Neural cell (in vitro differentiated cells): ENCODE measurements at regions not wholly inside any gene's neighbourhood (a gene's known extent, or its start where the extent isn't known, plus 50 kb on each side); places are given as distances from the start of the nearest gene placed in this dataset.

ENCODE experiments used
- H2AFZ ChIP-seq: fragments of 200-600, 300-800 bp; sonication (generic), shearing (Covaris generic); 2 replicates; pipeline ENCODE4 v1.6.0; 2014; ENCODE audit warnings: low read depth, mild to moderate bottlenecking, antibody characterized with exemption, low read length, moderate library complexity
- H3F3A ChIP-seq: fragments of 200-600 bp; shearing (Covaris generic); 2 replicates; pipeline ENCODE4 v1.6.1; 2016; ENCODE audit warnings: mild to moderate bottlenecking, moderate library complexity, mixed read lengths, antibody characterized with exemption, low read length; ENCODE audit not compliant: insufficient read depth, poor library complexity, severe bottlenecking
- H3K27ac ChIP-seq: fragments of 200-600, 300-800 bp; sonication (generic), shearing (Covaris generic); 2 replicates; pipeline ENCODE4 v1.5.1; 2014; ENCODE audit warnings: mild to moderate bottlenecking, low read length, moderate library complexity
- H3K27me3 ChIP-seq: fragments of 300-800, 200-600 bp; sonication (generic), shearing (Covaris generic); 2 replicates; pipeline ENCODE4 v1.6.0; 2014; ENCODE audit warnings: mild to moderate bottlenecking, low read depth, low read length, moderate library complexity; ENCODE audit not compliant: insufficient read depth
- H3K36me3 ChIP-seq: fragments of 300-800, 200-600 bp; sonication (generic), shearing (Covaris generic); 2 replicates; pipeline ENCODE4 v1.5.1; 2014; ENCODE audit warnings: mild to moderate bottlenecking, antibody characterized with exemption, low read length, moderate library complexity; ENCODE audit not compliant: insufficient read depth
- H3K4me2 ChIP-seq: fragments of 300-800, 200-600 bp; sonication (generic), shearing (Covaris generic); 2 replicates; pipeline ENCODE4 v1.6.0; 2014; ENCODE audit warnings: mild to moderate bottlenecking, low read length
- H3K4me3 ChIP-seq: fragments of 300-800, 200-600 bp; sonication (generic), shearing (Covaris generic); 2 replicates; pipeline ENCODE4 v1.5.1; 2014; ENCODE audit warnings: mild to moderate bottlenecking, low read length, moderate library complexity
- H3K79me2 ChIP-seq: fragments of 200-600 bp; shearing (Covaris generic); replicated peaks from 2 replicates; pipeline ENCODE4 v1.6.0; 2014; ENCODE audit warnings: mild to moderate bottlenecking, low read length, moderate library complexity; ENCODE audit not compliant: insufficient read depth
- H3K9ac ChIP-seq: fragments of 300-800, 200-600 bp; sonication (generic), shearing (Covaris generic); 2 replicates; pipeline ENCODE4 v1.6.1; 2016; ENCODE audit warnings: mild to moderate bottlenecking, low read length, mixed read lengths
- H3K9me2 ChIP-seq: fragments of 200-600 bp; shearing (Covaris generic); 2 replicates; pipeline ENCODE4 v1.6.1; 2016; ENCODE audit warnings: mild to moderate bottlenecking, low read length, mixed read lengths; ENCODE audit not compliant: insufficient read depth
- H3K9me3 ChIP-seq: fragments of 200-600, 300-800 bp; sonication (generic), shearing (Covaris generic); 2 replicates; pipeline ENCODE4 v1.6.1; 2016; ENCODE audit warnings: mild to moderate bottlenecking, mixed run types, low read length, moderate library complexity, mixed read lengths
- H4K20me1 ChIP-seq: fragments of 200-600 bp; shearing (Covaris generic); 2 replicates; pipeline ENCODE4 v1.6.1; 2016; ENCODE audit warnings: mild to moderate bottlenecking, mixed run types; ENCODE audit not compliant: insufficient read depth
- CTCF ChIP-seq: fragments of 450-650 bp; IDR thresholded peaks from 2 replicates; pipeline ENCODE4 v1.5.1; 2014; ENCODE audit warnings: antibody characterized with exemption, mild to moderate bottlenecking, moderate library complexity; ENCODE audit not compliant: poor library complexity, severe bottlenecking
- EP300 ChIP-seq: fragments of 450-650 bp; conservative IDR thresholded peaks from 2 replicates; pipeline ENCODE4 v1.6.1; 2014; ENCODE audit warnings: antibody characterized with exemption, mild to moderate bottlenecking, moderate library complexity; ENCODE audit not compliant: poor library complexity, severe bottlenecking
- EZH2 ChIP-seq: fragments of 200-600, 300-800 bp; shearing (Covaris generic), sonication (generic); IDR thresholded peaks from 2 replicates; pipeline ENCODE4 v1.6.1; 2014; ENCODE audit warnings: antibody characterized with exemption, low read length, borderline replicate concordance, mild to moderate bottlenecking; ENCODE audit not compliant: insufficient read depth, poor library complexity, severe bottlenecking
- MXI1 ChIP-seq: fragments of 450-650 bp; conservative IDR thresholded peaks from 2 replicates; pipeline ENCODE4 v1.6.1; 2014; ENCODE audit warnings: antibody characterized with exemption, mild to moderate bottlenecking; ENCODE audit not compliant: poor library complexity, severe bottlenecking
- POLR2AphosphoS5 ChIP-seq: IDR thresholded peaks from 2 replicates; pipeline ENCODE4 v1.6.1; 2012
- RAD21 ChIP-seq: fragments of 450-650 bp; conservative IDR thresholded peaks from 2 replicates; pipeline ENCODE4 v1.6.1; 2014; ENCODE audit warnings: antibody characterized with exemption, mild to moderate bottlenecking, moderate library complexity
- REST ChIP-seq: IDR thresholded peaks from 2 replicates; pipeline ENCODE4 v1.6.1; 2012; ENCODE audit warnings: borderline replicate concordance
- SMC3 ChIP-seq: fragments of 450-650 bp; conservative IDR thresholded peaks from 2 replicates; pipeline ENCODE4 v1.6.1; 2014; ENCODE audit warnings: antibody characterized with exemption, mild to moderate bottlenecking, moderate library complexity; ENCODE audit not compliant: poor library complexity
- TAF1 ChIP-seq: IDR thresholded peaks from 2 replicates; pipeline ENCODE4 v1.6.1; 2012; ENCODE audit warnings: low read depth

- no peak overlapping the region for H3K9ac ChIP-seq
Measured at GRCh38 chr11:25886036-25886435, 445.9 kb upstream of the ANO3 start.

GRCh38 chr11:25890626-25891260, 441.2 kb upstream of the ANO3 start:
- H3K27ac ChIP-seq, result no peak overlapping the region
- no peak overlapping the region for H3K4me2 ChIP-seq
- no peaks in the 10 kb centered on the region for H3K79me2 ChIP-seq
- no peak overlapping the region for H3K9ac ChIP-seq
- no peak overlapping the region for H3K4me3 ChIP-seq
- no peaks in the 10 kb centered on the region for H3K9me2 ChIP-seq
- H3K27me3 ChIP-seq, result no peaks in the 10 kb centered on the region
- H3K36me3 ChIP-seq, result no peaks in the 10 kb centered on the region
- H3F3A ChIP-seq, result no peaks in the 10 kb centered on the region
- H4K20me1 ChIP-seq, result no peaks in the 10 kb centered on the region
- H3K9me3 ChIP-seq, result no peaks in the 10 kb centered on the region
- no peak overlapping the region for H2AFZ ChIP-seq
- TF ChIP-seq SMC3, result no peak
- TF ChIP-seq POLR2AphosphoS5, result no peak
- TF ChIP-seq EP300, result no peak
- no peak for TF ChIP-seq EZH2
- TF ChIP-seq CTCF, result no peak
- no peak for TF ChIP-seq REST

More at GRCh38 chr11:25886036-25886435, 445.9 kb upstream of the ANO3 start:
- no peak overlapping the region for H3K27ac ChIP-seq
- no peak for TF ChIP-seq SMC3
- TF ChIP-seq MXI1, result no peak
- TF ChIP-seq EP300, result no peak
- no peak for TF ChIP-seq TAF1
- TF ChIP-seq RAD21, result no peak
- TF ChIP-seq CTCF, result no peak
- no peak for TF ChIP-seq REST
- H3K79me2 ChIP-seq, result no peaks in the 10 kb centered on the region
- no peaks in the 10 kb centered on the region for H3K36me3 ChIP-seq
- no peak overlapping the region for H3K4me2 ChIP-seq
- H3K4me3 ChIP-seq, result no peak overlapping the region
- H4K20me1 ChIP-seq, result no peaks in the 10 kb centered on the region
- no peaks in the 10 kb centered on the region for H3K27me3 ChIP-seq
- H3K9me3 ChIP-seq, result no peaks in the 10 kb centered on the region
- H2AFZ ChIP-seq, result no peak overlapping the region
- H3K9me2 ChIP-seq, result no peaks in the 10 kb centered on the region
- no peaks in the 10 kb centered on the region for H3F3A ChIP-seq
